H1 (cell line): ENCODE measurements at regions not wholly inside any gene's neighbourhood (a gene's known extent, or its start where the extent isn't known, plus 50 kb on each side); places are given as distances from the start of the nearest gene placed in this dataset.
"Not testable (repeated sequence)": the region's sequence is repeated elsewhere in the genome, so short reads cannot be mapped to it uniquely, and the experiment has no call there.

Experiments
- CTCF ChIA-PET: fragments of 300-600 bp; sonication (Branson Sonifier 250); formaldehyde crosslinking; loops from one replicate; lab custom pipeline; 2021; ENCODE audit not compliant: partially characterized antibody; lab: Charles Lee
- POLR2A ChIA-PET: fragments of 300-600 bp; sonication (Branson Sonifier 250); formaldehyde crosslinking; loops from one replicate; lab custom pipeline; 2021; ENCODE audit warnings: inconsistent platforms; ENCODE audit not compliant: partially characterized antibody; lab: Charles Lee
- DNase-seq, 2 experiments: peaks; one replicate each; pipeline versions ENCODE4 v3.0.0 to v3.0.0-alpha.2; 2010 to 2022; ENCODE audit warnings: low spot score in 2 of 2, low read depth in 1 of 2, mixed read lengths in 1 of 2
- FAIRE-seq: peaks from 2 replicates; lab custom pipeline; 2011; peaks lifted over from hg19 to GRCh38; lab: Jason Lieb, UNC
- H2AFZ ChIP-seq: 2 replicates; pipeline ENCODE4 v1.8.1; 2012; ENCODE audit warnings: low read length, inconsistent platforms
- H2AK5ac ChIP-seq: 2 replicates; pipeline ENCODE4 v1.6.1; 2013; ENCODE audit warnings: low read depth, low read length
- H2BK120ac ChIP-seq: replicated peaks from 2 replicates; pipeline ENCODE3; 2013; ENCODE audit warnings: low read depth, low read length, inconsistent platforms
- H2BK12ac ChIP-seq: 2 replicates; pipeline ENCODE4 v1.6.1; 2013; ENCODE audit warnings: low read depth, low read length
- H2BK15ac ChIP-seq: 2 replicates; pipeline ENCODE4 v1.6.1; 2013; ENCODE audit warnings: low read length
- H2BK20ac ChIP-seq: 2 replicates; pipeline ENCODE4 v1.6.1; 2013; ENCODE audit warnings: low read length
- H2BK5ac ChIP-seq: 2 replicates; pipeline ENCODE4 v1.6.1; 2013; ENCODE audit warnings: low read depth, low read length
- H3K14ac ChIP-seq: 2 replicates; pipeline ENCODE4 v1.6.1; 2013; ENCODE audit warnings: inconsistent platforms; ENCODE audit not compliant: insufficient read length
- H3K18ac ChIP-seq: 2 replicates; pipeline ENCODE4 v1.6.1; 2013; ENCODE audit warnings: low read length; ENCODE audit errors: extremely low read depth
- H3K23ac ChIP-seq: 2 replicates; pipeline ENCODE4 v1.6.1; 2013; ENCODE audit warnings: inconsistent platforms; ENCODE audit not compliant: insufficient read length
- H3K23me2 ChIP-seq: 2 replicates; pipeline ENCODE4 v1.6.1; 2013; ENCODE audit warnings: low read depth, low read length
- H3K27ac ChIP-seq: 2 replicates; pipeline ENCODE4 v1.6.1; 2011; ENCODE audit warnings: low read depth, low read length, inconsistent platforms
- H3K27me3 ChIP-seq, 4 experiments: replicated peaks in 1 of 4; 1 replicate in 1 of 4; 2 replicates in 3 of 4; pipeline versions ENCODE4 v1.6.1 to v1.8.1; 2011 to 2013; ENCODE audit warnings: low read length in 3 of 4, mild to moderate bottlenecking in 3 of 4, inconsistent platforms in 2 of 4, mixed read lengths in 2 of 4, moderate library complexity in 1 of 4; ENCODE audit not compliant: control insufficient read depth in 3 of 4, insufficient read depth in 3 of 4; ENCODE audit errors: extremely low read depth in 1 of 4
- H3K36me3 ChIP-seq, 4 experiments: 2 replicates each; pipeline versions ENCODE4 v1.6.1 to v1.8.1; 2011 to 2013; ENCODE audit warnings: mild to moderate bottlenecking in 4 of 4, low read length in 3 of 4, moderate library complexity in 2 of 4, control low read depth in 1 of 4, inconsistent platforms in 1 of 4; ENCODE audit not compliant: insufficient read depth in 4 of 4, control insufficient read depth in 2 of 4
- H3K4ac ChIP-seq: replicated peaks from 2 replicates; pipeline ENCODE3; 2013; ENCODE audit warnings: low read length, low read depth, mixed read lengths, inconsistent platforms; ENCODE audit not compliant: insufficient read length
- H3K4me1 ChIP-seq, 4 experiments: replicated peaks in 1 of 4; 1 replicate in 1 of 4; 2 replicates in 3 of 4; pipeline versions ENCODE4 v1.6.1 to v1.8.1; 2011 to 2013; ENCODE audit warnings: low read length in 3 of 4, inconsistent platforms in 2 of 4, mixed read lengths in 1 of 4; ENCODE audit not compliant: insufficient read depth in 4 of 4, control insufficient read depth in 3 of 4
- H3K4me2 ChIP-seq, 2 experiments: 2 replicates each; pipeline versions ENCODE4 v1.6.1 to v1.8.1; 2011 to 2013; ENCODE audit warnings: low read depth in 2 of 2, low read length in 2 of 2, control low read depth in 1 of 2, inconsistent platforms in 1 of 2, mild to moderate bottlenecking in 1 of 2; ENCODE audit not compliant: insufficient read depth in 1 of 2
- H3K4me3 ChIP-seq, 4 experiments: fragments of 200-600, 300-600 bp in 1 of 4; sonication (generic), shearing (Covaris generic), sonication (Bioruptor Twin) in 1 of 4; 2 replicates each; pipeline versions ENCODE4 v1.5.1 to v1.8.1; 2011 to 2016; ENCODE audit warnings: low read length in 4 of 4, low read depth in 3 of 4, control low read depth in 2 of 4, inconsistent platforms in 2 of 4, mild to moderate bottlenecking in 2 of 4, mixed read lengths in 1 of 4, moderate library complexity in 1 of 4; ENCODE audit not compliant: insufficient read depth in 2 of 4; ENCODE audit errors: extremely low read depth in 1 of 4
- H3K56ac ChIP-seq: replicated peaks from 2 replicates; pipeline ENCODE3; 2013; ENCODE audit warnings: low read depth, mild to moderate bottlenecking, mixed read lengths, low read length, inconsistent platforms; ENCODE audit not compliant: insufficient read length
- H3K79me1 ChIP-seq: 2 replicates; pipeline ENCODE4 v1.6.1; 2013; ENCODE audit warnings: low read depth, low read length, control low read depth
- H3K79me2 ChIP-seq, 2 experiments: 2 replicates each; pipeline versions ENCODE4 v1.6.1 to v1.8.1; 2012 to 2013; ENCODE audit warnings: low read length in 2 of 2, mild to moderate bottlenecking in 2 of 2, inconsistent platforms in 1 of 2; ENCODE audit not compliant: insufficient read depth in 2 of 2, control insufficient read depth in 1 of 2
- H3K9ac ChIP-seq, 4 experiments: replicated peaks in 1 of 4; 1 replicate in 1 of 4; 2 replicates in 3 of 4; pipeline versions ENCODE4 v1.6.1 to v1.8.1; 2011 to 2013; ENCODE audit warnings: low read depth in 3 of 4, low read length in 3 of 4, control low read depth in 2 of 4, mild to moderate bottlenecking in 2 of 4, moderate library complexity in 2 of 4, inconsistent platforms in 1 of 4; ENCODE audit errors: extremely low read depth in 1 of 4
- H3K9me3 ChIP-seq, 2 experiments: 2 replicates each; pipeline versions ENCODE4 v1.6.1 to v1.8.1; 2012 to 2013; ENCODE audit warnings: mild to moderate bottlenecking in 2 of 2, moderate library complexity in 2 of 2, control low read depth in 1 of 2, inconsistent platforms in 1 of 2, low read depth in 1 of 2, low read length in 1 of 2, mixed read lengths in 1 of 2; ENCODE audit not compliant: insufficient read depth in 2 of 2
- H4K20me1 ChIP-seq, 2 experiments: replicated peaks in 1 of 2; 2 replicates each; pipeline versions ENCODE3 to v1.8.1; 2011 to 2013; ENCODE audit warnings: inconsistent platforms in 2 of 2, low read length in 2 of 2, mild to moderate bottlenecking in 1 of 2; ENCODE audit not compliant: insufficient read depth in 2 of 2, control insufficient read depth in 1 of 2
- H4K5ac ChIP-seq: 2 replicates; pipeline ENCODE4 v1.6.1; 2013; ENCODE audit warnings: low read length, low read depth, mixed read lengths, inconsistent platforms; ENCODE audit not compliant: insufficient read length
- H4K8ac ChIP-seq: 2 replicates; pipeline ENCODE4 v1.8.0; 2013; ENCODE audit warnings: mild to moderate bottlenecking, moderate library complexity, low read length, inconsistent platforms; ENCODE audit not compliant: insufficient read depth; ENCODE audit errors: extremely low read depth
- H4K91ac ChIP-seq: replicated peaks from 2 replicates; pipeline ENCODE3; 2013; ENCODE audit warnings: low read length, mixed read lengths, inconsistent platforms; ENCODE audit not compliant: insufficient read length
- WGBS, 2 experiments: shearing (Covaris generic) in 1 of 2; methylation state at CpG; one replicate each; pipeline versions ENCODE4 v1.1.6 to v1.1.7; 2013 to 2015; ENCODE audit warnings: low lambda C conversion rate in 2 of 2, mixed read lengths in 2 of 2, inconsistent platforms in 1 of 2, low coverage in 1 of 2, missing lambda C conversion rate in 1 of 2; ENCODE audit not compliant: insufficient replicate concordance in 2 of 2, insufficient coverage in 1 of 2, insufficient read length in 1 of 2; ENCODE audit errors: extremely low coverage in 1 of 2, missing lambda C conversion rate in 1 of 2; 5-methylcytosine and 5-hydroxymethylcytosine counted together

DNA sequence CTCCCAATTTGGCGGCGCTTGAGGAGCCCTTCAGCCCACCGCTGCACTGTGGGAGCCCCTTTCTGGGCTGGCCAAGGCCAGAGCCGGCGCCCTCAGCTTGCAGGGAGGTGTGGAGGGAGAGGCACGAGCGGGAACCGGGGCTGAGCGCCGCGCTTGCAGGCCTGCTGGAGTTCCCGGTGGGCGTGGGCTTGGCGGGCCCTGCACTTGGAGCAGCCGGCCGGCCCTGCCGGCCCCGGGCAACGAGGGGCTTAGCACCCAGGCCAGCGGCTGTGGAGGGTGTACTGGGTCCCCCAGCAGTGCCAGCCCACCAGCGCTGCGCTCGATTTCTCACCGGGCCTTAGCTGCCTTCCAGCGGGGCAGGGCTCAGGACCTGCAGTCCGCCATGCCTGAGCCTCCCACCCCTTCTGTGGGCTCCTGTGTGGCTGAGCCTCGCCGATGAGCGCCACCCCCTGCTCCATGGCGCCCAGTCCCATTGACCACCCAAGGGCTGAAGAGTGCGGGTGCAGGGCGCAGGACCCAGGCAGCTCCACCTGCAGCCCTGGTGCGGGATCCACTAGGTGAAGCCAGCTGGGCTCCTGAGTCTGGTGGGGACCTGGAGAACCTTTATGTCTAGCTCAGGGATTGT, 815.4 kb upstream of the B3GALT2 start:
- H3K18ac ChIP-seq, H4K5ac ChIP-seq, H3K27ac ChIP-seq, H2BK12ac ChIP-seq, H3K23ac ChIP-seq, H3K4me3 ChIP-seq, H4K91ac ChIP-seq, H2BK20ac ChIP-seq, H2AK5ac ChIP-seq, H3K9ac ChIP-seq, POLR2A ChIA-PET, H3K4me2 ChIP-seq, H2BK120ac ChIP-seq, H3K4ac ChIP-seq, H2BK5ac ChIP-seq, H3K56ac ChIP-seq, H3K79me1 ChIP-seq, H4K20me1 ChIP-seq, H3K79me2 ChIP-seq, DNase-seq, H3K23me2 ChIP-seq, H3K14ac ChIP-seq, H2AFZ ChIP-seq, H3K27me3 ChIP-seq, H3K4me1 ChIP-seq, H3K9me3 ChIP-seq, H2BK15ac ChIP-seq, FAIRE-seq, H3K36me3 ChIP-seq, H4K8ac ChIP-seq: not testable (repeated sequence)
- 98% methylated on average over 20 of the region's 33 CpGs; no CpG with 5 or more reads in 1 of the 2 experiments for WGBS, 2 experiments
- CTCF ChIA-PET = interaction anchor here (0.6 kb wide), 1 partner anchor 714 kb away, joined by 3 read pairs; no protein-coding TSS in a partner anchor
